ENCODE measurements at regions not wholly inside any gene's neighbourhood (a gene's known extent, or its start where the extent isn't known, plus 50 kb on each side); places are given as distances from the start of the nearest gene placed in this dataset.
"Not testable (repeated sequence)": the region's sequence is repeated elsewhere in the genome, so short reads cannot be mapped to it uniquely, and the experiment has no call there.

GRCh38 chr1:166307261-166308188 lies 140.7 kb upstream of the FAM78B start:
- no peak for DNase-seq

DNA sequence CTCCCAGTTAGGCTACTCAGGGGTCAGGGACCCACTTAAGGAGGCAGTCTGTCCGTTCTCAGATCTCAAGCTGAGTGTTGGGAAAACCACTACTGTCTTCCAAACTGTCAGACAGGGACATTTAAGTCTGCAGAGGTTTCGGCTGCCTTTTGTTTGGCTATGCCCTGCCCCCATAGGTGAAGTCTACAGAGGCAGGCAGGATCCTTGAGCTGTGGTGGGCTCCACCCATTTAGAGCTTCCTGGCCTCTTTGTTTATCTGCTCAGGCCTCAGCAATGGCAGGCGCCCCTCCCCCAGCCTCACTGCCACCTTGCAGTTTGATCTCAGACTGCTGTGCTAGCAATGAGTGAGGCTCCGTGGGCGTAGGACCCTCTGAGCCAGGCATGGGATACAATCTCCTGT lies 149.5 kb upstream of the FAM78B start:
- not testable (repeated sequence) for DNase-seq

- no peak for DNase-seq
These were observed 155.7 kb upstream of the FAM78B start for GRCh38 chr1:166322470-166322869.

GRCh38 chr1:166327886-166328285 lies 161.1 kb upstream of the FAM78B start:
- DNase-seq: no peak

GRCh38 chr1:166328956-166329355 lies 162.2 kb upstream of the FAM78B start:
- DNase-seq: no peak

- no peak for DNase-seq
These were observed 163.3 kb upstream of the FAM78B start for GRCh38 chr1:166330096-166330495.

DNA sequence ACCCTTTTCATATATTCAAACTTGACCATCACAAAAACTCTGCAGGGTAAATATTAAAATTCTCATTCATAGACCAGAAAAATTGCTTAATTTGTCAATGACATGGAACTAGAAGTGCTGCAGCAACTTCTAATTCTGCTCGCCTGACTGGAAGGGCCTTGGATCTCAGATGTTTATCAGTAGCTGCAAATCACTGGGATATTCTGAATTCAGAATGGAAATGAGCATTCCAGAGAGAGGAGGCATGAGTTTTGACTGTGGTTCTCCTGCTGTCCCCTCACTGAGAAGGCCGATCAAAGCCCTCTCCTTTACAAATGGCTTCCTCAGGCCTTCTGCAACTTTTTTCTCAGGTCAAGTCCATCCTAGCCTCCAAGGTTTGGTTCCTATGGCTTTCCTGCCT lies 171.3 kb upstream of the FAM78B start:
- DNase-seq: no peak

DNA sequence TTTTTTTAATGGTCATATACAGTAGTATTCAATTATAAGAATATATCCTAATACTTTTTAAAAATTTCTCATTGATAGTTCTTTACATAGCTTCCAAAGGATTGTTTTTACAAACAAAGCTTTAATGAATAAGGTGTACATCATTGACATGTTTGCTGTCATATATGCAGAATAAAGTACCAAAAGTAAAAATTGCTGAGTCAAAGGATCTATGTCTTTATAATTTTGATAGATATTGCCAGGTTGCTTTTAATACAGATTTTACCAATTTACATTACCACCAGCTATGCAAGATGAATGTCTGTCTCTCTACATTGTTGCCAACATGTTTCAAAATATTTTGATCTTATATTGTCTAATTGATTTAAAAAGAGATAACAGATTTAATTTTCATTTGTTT lies 173.9 kb upstream of the FAM78B start:
- no peak for DNase-seq

GRCh38 chr1:166343276-166343675 lies 176.5 kb upstream of the FAM78B start:
- DNase-seq: no peak

- DNase-seq: no peak
These were observed 183.7 kb upstream of the FAM78B start for GRCh38 chr1:166350490-166350889.

- DNase-seq: no peak
These were observed 184.9 kb upstream of the FAM78B start for GRCh38 chr1:166351676-166352075.

DNA sequence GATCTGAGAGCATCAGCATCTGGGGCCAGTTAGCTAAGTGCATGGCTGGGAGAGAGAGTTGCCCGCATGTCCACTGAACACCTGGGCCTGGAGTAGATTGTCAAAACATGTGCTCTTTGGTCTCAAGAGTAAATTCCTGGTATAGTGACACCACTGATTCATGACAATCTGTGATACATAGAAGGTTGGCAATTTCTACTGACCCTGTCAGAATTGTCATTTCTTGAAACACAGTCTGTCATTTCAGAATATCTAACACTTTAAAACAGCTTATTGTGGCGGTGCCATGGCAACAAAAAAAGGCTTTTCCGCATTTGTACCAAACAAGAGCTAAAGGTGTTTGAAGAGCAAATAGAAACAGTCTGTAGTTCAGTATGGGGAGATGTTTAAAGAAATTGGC lies 186.4 kb upstream of the FAM78B start:
- no peak for DNase-seq

DNA sequence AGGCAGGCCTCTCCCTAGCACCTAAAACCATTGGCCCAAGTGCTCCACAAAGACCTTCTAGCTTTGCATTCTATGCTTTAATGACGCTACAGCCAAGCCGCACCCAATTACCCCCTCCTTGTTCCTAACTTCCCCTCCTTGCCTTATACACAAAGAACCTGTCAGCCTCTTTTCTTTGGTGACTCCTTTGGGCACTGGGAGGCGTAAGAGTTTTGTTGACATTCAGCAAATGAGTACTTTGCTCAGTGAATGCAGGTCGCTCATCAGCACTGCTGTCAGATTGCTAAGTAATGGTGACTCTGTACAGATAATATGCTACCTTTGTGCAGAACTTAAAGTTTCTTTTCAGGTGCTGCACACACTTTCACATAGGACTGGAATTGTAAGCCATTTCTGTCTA lies 187.6 kb upstream of the FAM78B start:
- DNase-seq: no peak

DNA sequence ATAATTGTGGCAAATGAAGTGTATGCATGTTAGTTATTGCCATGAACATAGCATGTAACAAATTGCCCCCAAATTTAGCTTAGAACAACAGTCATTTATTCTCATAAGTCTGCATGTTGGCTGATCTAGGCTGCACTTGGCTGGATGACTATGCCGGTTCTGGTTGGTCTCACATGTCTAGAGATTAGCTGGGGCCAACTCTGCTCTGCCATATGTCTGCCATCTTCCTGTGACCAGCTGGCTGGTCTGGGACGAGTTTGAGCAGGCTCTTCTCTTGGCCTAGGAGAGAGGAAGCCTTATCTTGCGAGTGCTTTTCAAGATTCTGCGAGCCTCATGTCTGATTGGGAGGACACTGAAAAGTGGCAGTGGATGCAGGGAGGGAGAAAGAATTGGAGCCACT lies 198.3 kb upstream of the FAM78B start:
- DNase-seq: no peak

- no peak for DNase-seq
These were observed 201.2 kb upstream of the FAM78B start for GRCh38 chr1:166368030-166368429.

DNA sequence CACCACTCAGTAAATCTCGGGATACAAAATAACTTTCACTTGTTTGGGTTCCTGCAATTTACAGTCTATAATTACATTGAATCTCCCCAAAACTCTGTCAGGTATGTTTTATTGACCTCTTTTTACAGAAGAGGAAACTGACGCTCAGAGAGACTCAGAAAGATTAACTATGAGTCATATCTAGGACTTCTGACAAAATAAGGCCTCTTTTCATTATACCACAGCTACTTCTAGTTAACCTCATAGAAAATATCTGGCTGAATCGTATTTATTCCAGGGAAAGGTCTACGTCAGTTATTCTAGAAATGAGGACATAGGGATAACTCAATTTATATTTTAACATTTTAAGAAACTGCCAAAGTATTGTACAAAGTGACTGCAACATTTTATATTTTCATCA lies 211.1 kb upstream of the FAM78B start:
- DNase-seq: no peak

DNA sequence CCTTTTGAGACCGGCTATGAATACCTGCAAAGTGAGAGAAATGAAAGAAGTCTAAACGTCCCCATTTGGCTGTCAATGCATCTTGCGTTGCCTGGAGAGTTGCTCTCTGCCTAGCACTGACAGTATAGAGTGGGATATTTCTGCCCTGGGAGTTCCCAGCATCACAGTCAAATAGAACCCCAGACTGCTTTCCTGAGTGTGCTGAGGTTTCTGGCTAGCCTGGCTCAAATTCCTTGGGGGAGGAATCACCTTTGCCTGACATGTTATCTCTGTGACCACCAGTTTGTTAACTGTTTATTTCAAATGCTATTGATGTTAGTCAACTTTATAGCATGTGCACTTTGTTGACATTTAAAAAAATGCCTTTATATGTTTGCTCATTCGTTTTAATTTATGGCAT lies 212.0 kb upstream of the FAM78B start:
- DNase-seq: no peak

GRCh38 chr1:166379447-166379846 lies 212.6 kb upstream of the FAM78B start:
- DNase-seq: no peak

DNA sequence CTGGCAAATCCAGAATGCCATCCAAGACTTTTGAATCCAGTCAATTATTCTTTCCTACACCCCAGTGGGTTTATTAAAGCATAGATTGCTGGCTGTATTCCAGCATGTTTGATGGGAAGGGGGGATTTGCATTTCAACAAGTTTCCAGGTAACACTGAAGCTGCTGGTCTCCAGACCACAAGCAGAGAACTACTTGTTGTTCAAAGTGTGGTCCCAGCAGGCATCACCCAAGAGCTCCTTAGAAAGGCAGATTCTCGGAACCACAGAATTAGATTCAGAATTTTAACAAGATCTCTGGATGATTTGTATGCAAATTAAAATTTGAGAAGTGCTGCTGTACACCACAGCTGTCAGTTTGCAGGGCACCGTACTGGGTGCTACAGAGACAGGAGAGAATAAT lies 216.3 kb upstream of the FAM78B start:
- no peak for DNase-seq

GRCh38 chr1:166383635-166384346 lies 217.0 kb upstream of the FAM78B start:
- no peak for DNase-seq

GRCh38 chr1:166384948-166385347 lies 218.1 kb upstream of the FAM78B start:
- DNase-seq: no peak

- no peak for DNase-seq
These were observed 223.7 kb upstream of the FAM78B start for GRCh38 chr1:166390366-166391033.

DNA sequence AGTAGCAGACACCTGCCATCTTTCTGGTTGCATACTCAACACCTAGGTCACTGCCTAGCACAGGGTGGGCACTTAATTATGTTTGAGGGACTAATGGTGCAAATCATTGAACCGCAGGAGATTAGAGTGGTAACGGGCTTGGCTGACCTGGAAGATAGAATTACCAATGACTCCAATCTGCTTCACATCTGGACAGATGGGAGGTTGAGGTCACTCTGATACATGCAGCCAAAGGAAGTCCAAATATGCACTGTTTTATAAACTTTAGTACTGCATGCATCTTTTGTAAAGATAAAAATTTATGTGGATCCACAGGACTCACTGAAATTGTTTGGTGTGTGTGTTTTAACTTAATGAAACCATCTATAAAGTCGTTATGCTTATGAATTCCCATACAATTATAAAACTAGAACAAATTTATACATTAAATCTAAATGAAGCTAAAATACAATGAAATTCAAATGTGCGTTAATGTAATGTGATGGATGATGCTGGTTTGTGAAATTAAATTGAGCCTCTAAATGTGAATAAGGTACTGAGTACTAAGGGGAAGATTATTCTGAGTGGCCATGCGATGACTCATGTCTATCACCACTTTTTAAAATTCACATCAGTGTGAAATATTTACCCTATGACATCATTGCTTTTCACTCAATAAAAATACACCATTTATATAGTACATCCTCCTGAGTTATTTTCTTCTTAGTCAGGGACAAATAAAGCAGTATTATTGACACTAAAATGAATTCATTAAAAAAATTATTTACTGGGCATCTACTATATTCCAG lies 224.7 kb upstream of the FAM78B start:
- DNase-seq: no peak
